ENCODE measurements at regions not wholly inside any gene's neighbourhood (a gene's known extent, or its start where the extent isn't known, plus 50 kb on each side); places are given as distances from the start of the nearest gene placed in this dataset.

DNA sequence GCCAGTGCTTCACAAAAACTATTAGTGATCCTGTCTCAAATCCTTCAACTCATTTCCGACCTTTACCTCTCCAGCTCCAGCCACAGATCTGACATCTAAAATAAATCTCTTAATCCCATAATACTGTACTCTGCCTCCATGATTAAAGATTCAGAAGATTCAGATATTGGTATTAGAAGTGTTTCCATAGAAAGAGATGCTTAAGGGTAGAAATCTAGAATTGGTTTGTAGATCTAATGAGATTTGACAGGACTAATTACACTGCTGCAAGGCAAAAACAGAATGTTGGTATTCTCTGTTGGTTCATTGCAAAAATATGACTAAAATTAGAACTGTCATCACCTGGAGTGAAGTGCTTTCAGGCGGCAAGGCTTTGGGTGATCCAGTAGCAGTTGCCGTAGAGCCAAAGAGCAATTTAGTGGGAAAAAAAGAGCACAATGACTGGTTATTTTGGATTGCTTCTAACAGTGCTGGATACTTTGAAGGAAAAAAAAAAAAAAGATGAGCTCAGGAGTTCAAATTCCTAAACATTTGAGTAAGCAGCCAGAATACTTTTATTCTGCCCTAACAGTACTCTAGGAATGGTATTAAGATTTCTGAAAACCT, 940.1 kb upstream of the SORCS1 start:
- no peak for DNase-seq (ENCODE audit: low spot score in 2 of 2)
- FAIRE-seq, result no peak

- no peak for DNase-seq (ENCODE audit: low spot score in 2 of 2)
These were observed 932.8 kb upstream of the SORCS1 start for GRCh38 chr10:108097258-108097657.

GRCh38 chr10:108095932-108096925, 931.7 kb upstream of the SORCS1 start:
- no peak for DNase-seq (ENCODE audit: low spot score in 2 of 2)
- no peak for FAIRE-seq

More at GRCh38 chr10:108097258-108097657, 932.8 kb upstream of the SORCS1 start:
- no peak for FAIRE-seq

DNA sequence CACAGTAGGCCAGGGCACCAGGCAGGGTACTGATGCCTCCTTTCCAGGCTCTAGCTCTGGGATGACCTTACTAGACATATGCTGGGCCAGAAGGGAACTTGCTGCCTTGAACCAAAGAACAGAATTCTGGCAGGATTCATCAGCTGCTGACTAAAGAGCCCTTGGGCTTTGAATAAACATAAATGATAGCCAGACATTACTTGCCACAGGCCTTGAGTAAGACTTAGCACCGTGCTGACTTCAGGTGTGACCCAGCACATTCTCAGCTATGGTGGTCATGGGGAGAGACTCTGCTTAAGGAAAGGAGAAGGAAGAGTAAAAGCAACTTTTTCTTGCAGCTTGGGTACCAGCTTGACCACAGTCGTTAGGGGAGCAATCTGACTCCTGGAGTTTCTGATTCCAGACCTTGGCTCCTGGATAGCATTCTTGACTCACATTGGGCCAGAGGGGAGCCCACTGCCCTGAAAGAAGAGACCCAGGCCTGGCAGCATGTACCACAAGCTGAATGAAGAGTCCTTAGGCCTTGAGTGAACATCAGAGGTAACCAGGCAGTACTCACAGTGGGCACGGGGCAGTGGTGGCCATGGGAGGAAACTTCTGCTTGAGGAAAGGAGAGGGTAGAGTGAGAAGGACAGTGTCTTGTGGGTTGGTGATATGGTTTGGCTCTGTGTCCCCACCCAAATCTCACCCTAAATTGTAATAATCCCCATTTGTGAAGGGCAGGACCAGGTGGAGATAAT, 926.1 kb upstream of the SORCS1 start:
- DNase-seq (ENCODE audit: low spot score in 2 of 2) (no peak), FAIRE-seq (no peak)

GRCh38 chr10:108086502-108086901, 922.0 kb upstream of the SORCS1 start:
- FAIRE-seq, result no peak
- no peak for DNase-seq (ENCODE audit: low spot score in 2 of 2)

- no peak for FAIRE-seq
- DNase-seq (ENCODE audit: low spot score in 2 of 2), result no peak
These were observed 918.1 kb upstream of the SORCS1 start for GRCh38 chr10:108082596-108082995.

DNA sequence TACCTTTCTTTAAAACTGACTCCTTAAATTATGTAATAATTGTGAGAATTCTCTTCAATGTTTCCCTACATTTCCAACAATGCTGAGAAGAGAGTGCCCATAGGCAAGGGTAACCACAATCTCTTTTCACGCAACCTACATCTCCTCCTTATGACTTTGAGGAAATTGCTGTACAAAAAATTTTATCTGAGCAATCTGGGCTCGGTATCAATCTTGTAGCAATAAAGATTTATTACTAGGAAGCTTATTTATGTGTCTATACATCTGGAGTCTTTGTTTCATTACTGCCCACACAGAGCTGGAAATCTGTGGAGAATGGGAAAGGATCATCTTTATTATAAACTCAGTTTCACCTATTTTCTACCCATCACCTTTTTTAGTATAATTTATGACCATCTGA, 913.8 kb upstream of the SORCS1 start:
- DNase-seq (ENCODE audit: low spot score in 2 of 2), result no peak
- FAIRE-seq, result no peak

DNA sequence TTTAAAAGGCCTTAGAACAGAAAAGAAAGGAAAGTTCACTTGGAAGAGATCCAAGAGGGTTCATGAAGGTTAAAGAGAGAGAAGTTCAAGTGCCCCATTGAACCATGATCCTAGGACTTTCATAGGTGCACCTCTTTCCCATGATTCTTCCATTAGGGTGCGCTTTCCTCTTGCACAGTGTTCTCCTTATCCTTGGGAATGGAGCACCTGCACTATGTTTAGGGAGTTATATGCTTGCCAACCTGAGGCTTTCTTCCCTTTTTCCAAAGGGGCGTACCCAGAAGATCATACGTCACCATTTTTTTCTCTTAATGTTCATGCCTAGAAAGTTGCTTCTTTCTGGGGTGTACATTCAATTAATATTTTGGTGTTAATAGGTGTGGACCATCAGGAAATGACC, 908.0 kb upstream of the SORCS1 start:
- DNase-seq (ENCODE audit: low spot score in 2 of 2), result no peak
- no peak for FAIRE-seq

DNA sequence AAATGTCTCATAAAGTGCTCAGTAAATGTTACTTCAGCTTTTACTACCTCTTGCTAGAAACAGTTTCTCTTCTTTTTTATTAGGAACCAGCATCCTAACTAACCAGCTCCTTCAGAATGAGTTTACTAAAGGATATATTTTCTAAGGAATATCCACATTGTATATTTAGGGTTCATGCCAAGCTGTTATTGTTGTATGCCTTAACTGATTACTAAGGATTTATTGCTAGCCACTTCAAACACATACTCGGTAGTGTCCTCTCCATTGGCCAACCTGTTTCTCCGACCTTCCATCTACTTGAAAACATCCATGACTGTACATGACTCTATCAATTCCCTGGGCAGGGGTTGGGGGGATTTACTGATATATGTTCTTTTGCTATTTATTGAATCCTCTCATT, 906.3 kb upstream of the SORCS1 start:
- no peak for FAIRE-seq
- DNase-seq (ENCODE audit: low spot score in 2 of 2), result no peak

DNA sequence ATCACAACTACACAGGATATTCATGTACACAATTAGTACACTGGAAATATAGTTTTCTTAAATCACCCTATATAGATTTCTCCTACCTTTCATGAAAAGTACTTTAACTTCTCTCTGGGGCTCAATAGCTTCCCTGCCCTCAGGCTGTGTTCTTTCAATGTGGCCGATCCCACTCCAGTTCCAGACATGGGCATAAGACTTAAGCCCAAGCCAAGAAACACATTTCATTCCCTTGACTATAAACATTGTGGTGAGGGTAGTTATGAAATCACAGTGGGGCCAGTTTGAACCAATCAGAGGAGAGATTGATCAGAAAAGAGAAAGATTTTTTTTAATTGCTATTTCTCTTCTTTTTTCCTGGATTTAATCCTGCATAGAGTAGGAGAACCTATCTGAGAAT, 904.6 kb upstream of the SORCS1 start:
- no peak for FAIRE-seq
- DNase-seq (ENCODE audit: low spot score in 2 of 2), result no peak

- no peak for FAIRE-seq
- no peak for DNase-seq (ENCODE audit: low spot score in 2 of 2)
These were observed 900.3 kb upstream of the SORCS1 start for GRCh38 chr10:108064746-108065260.

DNA sequence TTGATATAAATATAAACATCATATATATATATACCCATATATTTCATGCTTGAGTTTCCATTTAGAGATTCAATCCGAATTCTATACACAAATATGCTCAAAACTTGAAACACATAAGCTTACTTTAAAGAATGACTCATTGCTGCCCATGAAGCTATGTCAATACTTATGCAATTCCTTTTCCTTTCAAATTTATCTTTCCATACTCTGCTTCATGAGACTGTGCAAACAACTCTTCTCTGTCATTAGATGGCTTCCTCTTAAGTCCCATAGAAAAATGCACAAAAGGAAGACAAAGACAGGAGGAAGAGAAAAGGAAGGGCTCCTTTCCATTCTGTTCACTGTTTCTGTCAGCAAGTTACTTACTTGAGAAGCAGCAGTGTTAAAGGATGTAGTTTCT, 895.7 kb upstream of the SORCS1 start:
- no peak for DNase-seq (ENCODE audit: low spot score in 2 of 2)
- no peak for FAIRE-seq

DNA sequence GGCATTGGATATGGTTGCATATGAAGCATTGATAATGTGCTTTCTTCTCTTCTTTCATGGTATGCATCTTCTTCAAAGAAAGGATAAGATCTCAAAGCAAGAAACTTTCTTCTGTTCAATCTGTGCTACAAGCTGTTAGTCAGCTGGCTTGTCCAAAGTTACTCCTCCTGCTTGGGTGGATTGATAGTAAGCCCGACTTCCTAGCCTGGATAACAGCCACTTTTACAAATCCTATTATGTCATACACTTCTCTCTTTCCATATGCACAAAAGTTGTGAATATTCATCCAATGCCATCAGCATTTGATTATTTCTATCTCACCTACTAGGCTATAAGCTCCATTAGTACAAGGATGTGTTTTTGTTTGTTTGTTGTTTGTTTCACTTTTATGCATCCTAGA, 891.0 kb upstream of the SORCS1 start:
- DNase-seq (ENCODE audit: low spot score in 2 of 2) (no peak), FAIRE-seq (no peak)

DNA sequence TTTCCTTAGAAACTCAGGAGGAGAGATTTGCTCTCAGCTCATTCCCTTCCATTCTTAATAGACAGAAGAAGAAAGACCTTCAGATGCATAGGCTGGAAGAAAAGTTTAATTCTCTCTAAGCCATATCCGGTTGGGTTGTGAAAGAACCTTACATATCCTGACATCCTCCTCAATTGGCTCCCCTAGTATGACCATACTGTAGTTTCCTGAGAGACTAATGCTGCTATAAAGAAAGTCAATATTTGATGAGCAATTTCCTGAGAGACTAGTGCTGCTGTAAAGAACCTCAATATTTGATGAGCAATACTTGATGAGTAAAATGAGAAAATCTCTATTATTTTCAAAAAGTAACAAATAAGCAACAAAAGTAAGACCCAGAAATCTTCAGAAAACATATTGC, 888.5 kb upstream of the SORCS1 start:
- no peak for DNase-seq (ENCODE audit: low spot score in 2 of 2)
- no peak for FAIRE-seq

- FAIRE-seq (no peak), DNase-seq (ENCODE audit: low spot score in 2 of 2) (no peak)
These were observed 886.7 kb upstream of the SORCS1 start for GRCh38 chr10:108051218-108051617.

- FAIRE-seq, result no peak
These were observed 886.1 kb upstream of the SORCS1 start for GRCh38 chr10:108050626-108051025.

GRCh38 chr10:108049668-108050067, 885.2 kb upstream of the SORCS1 start:
- no peak for DNase-seq (ENCODE audit: low spot score in 2 of 2)
- FAIRE-seq, result no peak

More at GRCh38 chr10:108050626-108051025, 886.1 kb upstream of the SORCS1 start:
- DNase-seq (ENCODE audit: low spot score in 2 of 2), result no peak

GRCh38 chr10:108048898-108049297, 884.4 kb upstream of the SORCS1 start:
- FAIRE-seq (no peak), DNase-seq (ENCODE audit: low spot score in 2 of 2) (no peak)

GRCh38 chr10:108039821-108040584, 875.5 kb upstream of the SORCS1 start:
- no peak for DNase-seq (ENCODE audit: low spot score in 2 of 2)

DNA sequence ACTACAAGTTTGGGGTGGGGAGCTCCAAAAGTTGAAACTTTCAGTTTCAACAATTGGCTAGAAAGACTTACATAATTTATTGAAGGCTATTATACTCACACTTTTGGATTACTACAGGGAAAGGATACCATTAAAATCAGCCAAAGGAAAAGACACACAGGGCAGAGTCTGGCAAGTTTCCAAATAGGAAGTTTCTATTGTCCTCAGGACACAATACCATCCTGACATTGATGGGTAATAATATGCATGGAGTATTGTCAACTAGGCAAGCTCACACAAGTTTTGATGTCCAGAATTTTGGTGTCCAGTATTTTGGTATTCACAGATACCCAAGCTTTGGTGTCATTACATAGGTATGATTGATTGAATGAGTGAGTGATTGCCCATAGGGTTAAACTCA, 872.6 kb upstream of the SORCS1 start:
- FAIRE-seq (no peak), DNase-seq (ENCODE audit: low spot score in 2 of 2) (no peak)

More at GRCh38 chr10:108039821-108040584, 875.5 kb upstream of the SORCS1 start:
- FAIRE-seq, result no peak

Data from frontal cortex (tissue), 3 donors.